AG09309 (cell line): ENCODE measurements at regions not wholly inside any gene's neighbourhood (a gene's known extent, or its start where the extent isn't known, plus 50 kb on each side); places are given as distances from the start of the nearest gene placed in this dataset.

Experiments
- DNase-seq: peaks from one replicate; pipeline ENCODE4 v3.0.0-alpha.2; 2010; ENCODE audit warnings: low read depth
- H3K4me3 ChIP-seq: 2 replicates; pipeline ENCODE4 v1.5.1; 2011; ENCODE audit warnings: mild to moderate bottlenecking, low read depth, low read length, moderate library complexity; ENCODE audit not compliant: control insufficient read depth
- TF ChIP-seq, protein P1 (sequence below): IDR thresholded peaks from 2 replicates; pipeline ENCODE4 v1.5.1; 2011; ENCODE audit warnings: mild to moderate bottlenecking, low read depth, low read length, inconsistent platforms; ENCODE audit not compliant: insufficient read depth, control insufficient read depth; ENCODE audit errors: missing control alignments

DNA sequence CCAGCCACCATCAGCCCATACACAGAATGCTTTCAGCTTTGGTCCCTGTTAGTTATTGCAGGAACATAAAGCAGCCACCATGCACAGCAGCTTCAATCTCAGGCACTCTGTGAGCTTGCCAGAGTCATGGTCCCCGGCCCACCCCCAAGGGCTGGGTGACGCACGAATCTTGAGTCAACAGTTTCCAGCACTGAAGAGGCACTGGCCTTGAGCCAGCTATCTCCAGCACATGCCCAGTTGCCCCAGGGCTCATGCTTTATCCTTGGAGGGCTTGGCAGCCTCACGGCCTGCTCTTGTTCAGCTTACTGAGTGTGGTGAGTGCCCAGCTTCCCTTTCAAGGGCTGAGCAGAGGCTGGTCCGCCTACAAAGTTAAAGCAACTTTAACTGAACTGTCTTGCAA is 200.7 kb upstream of the RAB4A start:
- TF ChIP-seq, protein P1, sequence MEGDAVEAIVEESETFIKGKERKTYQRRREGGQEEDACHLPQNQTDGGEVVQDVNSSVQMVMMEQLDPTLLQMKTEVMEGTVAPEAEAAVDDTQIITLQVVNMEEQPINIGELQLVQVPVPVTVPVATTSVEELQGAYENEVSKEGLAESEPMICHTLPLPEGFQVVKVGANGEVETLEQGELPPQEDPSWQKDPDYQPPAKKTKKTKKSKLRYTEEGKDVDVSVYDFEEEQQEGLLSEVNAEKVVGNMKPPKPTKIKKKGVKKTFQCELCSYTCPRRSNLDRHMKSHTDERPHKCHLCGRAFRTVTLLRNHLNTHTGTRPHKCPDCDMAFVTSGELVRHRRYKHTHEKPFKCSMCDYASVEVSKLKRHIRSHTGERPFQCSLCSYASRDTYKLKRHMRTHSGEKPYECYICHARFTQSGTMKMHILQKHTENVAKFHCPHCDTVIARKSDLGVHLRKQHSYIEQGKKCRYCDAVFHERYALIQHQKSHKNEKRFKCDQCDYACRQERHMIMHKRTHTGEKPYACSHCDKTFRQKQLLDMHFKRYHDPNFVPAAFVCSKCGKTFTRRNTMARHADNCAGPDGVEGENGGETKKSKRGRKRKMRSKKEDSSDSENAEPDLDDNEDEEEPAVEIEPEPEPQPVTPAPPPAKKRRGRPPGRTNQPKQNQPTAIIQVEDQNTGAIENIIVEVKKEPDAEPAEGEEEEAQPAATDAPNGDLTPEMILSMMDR = no peak
- DNase-seq = peak; percentile 18
- H3K4me3 ChIP-seq = no peak overlapping the region

DNA sequence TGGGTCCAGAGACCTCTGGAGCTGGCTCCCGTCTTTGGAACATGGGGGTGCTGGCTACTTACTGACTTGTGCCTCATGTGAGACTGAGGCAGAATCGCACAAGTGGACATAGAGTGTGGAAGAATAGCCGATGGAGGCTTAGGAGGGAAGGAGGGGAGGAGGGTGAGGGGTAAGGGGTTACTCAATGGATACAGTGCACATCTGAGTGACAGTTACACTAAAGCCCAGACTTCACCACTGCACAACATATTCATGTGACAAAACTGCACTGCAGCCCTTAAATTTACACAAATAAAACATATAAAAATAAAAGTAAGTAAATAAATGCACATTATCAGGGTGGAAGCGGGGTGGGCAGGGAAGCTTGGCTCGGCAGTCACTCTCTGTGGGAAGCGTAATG is 197.7 kb upstream of the RAB4A start:
- TF ChIP-seq, protein P1 = no peak
- H3K4me3 ChIP-seq = no peak overlapping the region
- DNase-seq = no peak

DNA sequence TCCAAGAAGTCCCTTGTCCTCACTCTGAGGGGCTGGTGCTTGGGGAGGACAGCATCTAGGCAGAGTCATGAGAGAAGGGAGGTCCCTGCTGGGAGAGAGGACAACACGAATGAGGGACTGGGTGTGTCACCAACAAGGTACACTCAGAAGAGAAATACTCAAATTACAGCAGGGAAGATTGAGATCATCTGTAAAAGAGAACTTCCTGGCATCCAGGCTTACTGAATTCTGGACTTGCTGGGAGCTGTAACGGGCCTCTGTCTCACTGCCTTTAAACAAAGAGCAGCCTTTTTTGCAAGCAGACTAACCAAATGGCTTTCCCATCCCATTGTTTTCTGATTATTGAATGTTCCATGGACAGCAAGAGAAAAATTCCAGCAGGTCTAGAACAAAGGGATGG is 195.7 kb upstream of the RAB4A start:
- no peak for DNase-seq
- H3K4me3 ChIP-seq = no peak overlapping the region
- TF ChIP-seq, protein P1 = no peak

DNA sequence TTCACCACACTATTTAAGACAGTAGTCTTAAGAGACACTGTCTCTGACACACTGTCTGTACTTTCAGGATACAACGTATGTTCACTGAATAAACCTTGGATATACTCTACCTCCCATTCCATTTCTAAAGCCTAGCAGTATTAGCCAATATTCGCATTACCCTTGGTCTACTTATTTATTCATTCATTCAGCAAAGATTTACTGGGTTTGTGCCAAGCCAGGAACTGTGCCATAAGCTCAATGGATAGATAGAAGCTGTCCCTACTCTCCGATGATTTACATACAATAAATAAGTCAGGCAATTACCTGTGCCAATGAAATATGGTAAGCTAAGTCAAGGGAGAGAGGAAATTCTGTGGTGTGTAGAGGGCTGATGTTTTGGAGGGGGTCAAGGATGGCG is 195.2 kb upstream of the RAB4A start:
- H3K4me3 ChIP-seq = no peak overlapping the region
- TF ChIP-seq, protein P1 = no peak
- no peak for DNase-seq

DNA sequence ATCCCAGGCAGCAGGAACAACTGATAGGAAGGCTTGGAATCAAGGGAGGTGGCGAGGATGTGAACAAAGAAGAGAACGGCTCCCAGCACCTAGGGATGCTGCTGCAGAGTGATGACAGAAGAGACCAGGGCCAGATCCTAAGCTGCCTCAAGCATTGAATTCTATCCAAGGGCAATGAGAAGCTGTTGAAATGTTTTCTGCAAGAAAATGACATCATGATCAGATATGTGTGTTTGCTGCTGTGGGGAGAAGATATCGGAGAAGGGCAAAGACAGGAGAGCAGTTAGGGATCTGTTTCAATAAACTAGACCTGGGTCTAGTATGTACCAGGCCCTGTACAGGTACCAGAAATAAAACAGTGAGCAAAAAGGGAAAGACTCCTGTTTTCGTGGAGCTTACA is 194.7 kb upstream of the RAB4A start:
- DNase-seq = no peak
- TF ChIP-seq, protein P1 = no peak
- no peak overlapping the region for H3K4me3 ChIP-seq

DNA sequence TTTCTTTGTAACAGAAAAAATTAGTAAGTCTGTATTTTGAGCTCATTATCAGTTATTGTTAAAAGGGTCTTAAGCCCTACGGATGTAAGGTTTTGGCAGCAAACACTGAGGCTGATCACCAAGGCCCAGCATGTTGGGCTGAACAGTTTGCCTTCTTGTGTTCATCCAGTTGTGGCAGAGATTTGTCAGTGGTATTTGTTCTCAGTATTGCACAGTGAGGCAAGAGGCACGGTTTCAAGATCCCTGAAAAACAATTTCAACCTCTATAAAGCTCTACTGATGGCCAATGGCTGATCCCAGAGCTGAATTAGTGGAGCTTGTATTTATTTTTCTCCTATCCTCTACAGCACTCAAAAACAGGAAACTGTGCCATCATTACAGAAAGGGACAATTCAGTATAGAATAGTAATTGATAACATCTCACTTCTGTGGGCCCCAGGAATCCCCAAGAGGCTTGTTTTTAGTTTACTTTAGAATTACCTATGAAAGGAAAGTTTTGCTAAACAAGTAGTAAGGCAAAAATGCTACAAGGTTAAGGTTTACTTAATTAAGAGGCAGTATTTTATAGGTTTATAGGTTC is 191.8 kb upstream of the RAB4A start:
- DNase-seq = no peak
- no peak overlapping the region for H3K4me3 ChIP-seq
- TF ChIP-seq, protein P1 = no peak

DNA sequence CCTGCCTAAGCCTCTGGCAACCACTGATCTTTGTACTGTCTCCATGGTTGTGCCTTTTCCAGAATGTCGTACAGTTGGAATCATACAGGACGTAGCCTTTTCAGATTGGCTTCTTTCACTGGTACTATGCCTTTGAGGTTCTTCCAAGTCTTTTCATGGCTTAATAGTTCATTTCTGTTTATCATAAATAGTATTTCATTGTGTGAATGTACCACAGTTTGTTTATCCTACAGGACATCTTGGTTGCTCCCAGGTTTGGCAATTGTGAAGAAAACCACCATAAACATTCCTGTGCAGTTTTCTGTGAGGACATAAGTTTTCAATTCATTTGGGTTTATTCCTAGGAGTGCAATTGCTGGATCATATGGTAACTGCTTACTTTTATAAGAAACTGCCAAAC is 190.6 kb upstream of the RAB4A start:
- TF ChIP-seq, protein P1 = no peak
- H3K4me3 ChIP-seq = no peak overlapping the region
- DNase-seq = no peak
